HUES64 (cell line): ENCODE measurements at regions not wholly inside any gene's neighbourhood (a gene's known extent, or its start where the extent isn't known, plus 50 kb on each side); places are given as distances from the start of the nearest gene placed in this dataset.

Experiments
- H3K27ac ChIP-seq: 2 replicates; pipeline ENCODE4 v1.7.0; 2013; ENCODE audit warnings: low read depth, low read length, inconsistent platforms
- H3K27me3 ChIP-seq: 2 replicates; pipeline ENCODE4 v1.6.1; 2013; ENCODE audit warnings: mild to moderate bottlenecking, low read length; ENCODE audit not compliant: insufficient read depth
- H3K36me3 ChIP-seq: 2 replicates; pipeline ENCODE4 v1.6.1; 2013; ENCODE audit warnings: mild to moderate bottlenecking, low read length; ENCODE audit not compliant: insufficient read depth
- H3K4me1 ChIP-seq: 2 replicates; pipeline ENCODE4 v1.6.1; 2013; ENCODE audit warnings: mild to moderate bottlenecking, low read length, moderate library complexity; ENCODE audit not compliant: insufficient read depth
- H3K4me3 ChIP-seq: 2 replicates; pipeline ENCODE4 v1.5.1; 2013; ENCODE audit warnings: mild to moderate bottlenecking, low read length, moderate library complexity
- H3K9ac ChIP-seq: 2 replicates; pipeline ENCODE4 v1.6.1; 2013; ENCODE audit warnings: mild to moderate bottlenecking, low read depth, low read length
- H3K9me3 ChIP-seq: 2 replicates; pipeline ENCODE4 v1.6.1; 2013; ENCODE audit warnings: low read depth, low read length; ENCODE audit not compliant: insufficient read depth
- WGBS: fragments of 150-250, 120-280 bp; methylation state at CpG from one replicate; pipeline ENCODE4 v1.1.7; 2013; ENCODE audit warnings: missing lambda C conversion rate; 5-methylcytosine and 5-hydroxymethylcytosine counted together

DNA sequence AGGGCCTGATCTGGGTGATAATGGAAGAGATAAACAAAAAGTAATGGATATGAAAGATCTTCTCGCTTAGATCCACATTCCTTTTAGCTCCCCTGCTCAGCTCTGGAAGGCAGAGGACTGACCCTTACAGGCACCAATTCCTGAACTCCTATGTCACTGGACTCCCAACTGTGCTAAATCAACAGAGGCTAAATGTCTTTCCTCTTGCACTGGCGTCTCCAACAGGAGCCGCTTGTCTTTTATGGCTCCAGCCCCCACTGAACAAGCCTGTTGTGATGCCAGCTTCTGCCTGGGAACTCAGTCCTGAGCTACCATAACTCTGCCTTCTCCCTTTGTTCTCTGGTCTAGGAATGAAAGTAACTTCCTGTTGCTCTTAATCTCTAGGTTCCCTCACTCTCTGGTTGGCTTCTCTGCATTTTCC, 142.1 kb upstream of the COL11A1 start:
- no peaks in the 10 kb centered on the region for H3K27me3 ChIP-seq
- H3K9ac ChIP-seq: peak overlapping the region; percentile 38; the same call in 1 of the 2 replicates
- peak overlapping the region; percentile 69 for H3K27ac ChIP-seq
- 19% methylated on average over 3 of the region's 3 CpGs for WGBS
- no peak overlapping the region for H3K4me3 ChIP-seq
- H3K9me3 ChIP-seq: no peaks in the 10 kb centered on the region
- peaks cover 16% of the 10 kb centered on the region; the same call in 1 of the 2 replicates for H3K4me1 ChIP-seq
- H3K36me3 ChIP-seq: no peaks in the 10 kb centered on the region

GRCh38 chr1:103248417-103249102, 140.2 kb upstream of the COL11A1 start:
- H3K36me3 ChIP-seq: no peaks in the 10 kb centered on the region
- H3K4me1 ChIP-seq: peaks cover 16% of the 10 kb centered on the region; the same call in 1 of the 2 replicates
- H3K4me3 ChIP-seq: no peak overlapping the region
- no peaks in the 10 kb centered on the region for H3K27me3 ChIP-seq
- no peak overlapping the region for H3K27ac ChIP-seq
- WGBS: 95% methylated on average over 8 of the region's 8 CpGs
- no peaks in the 10 kb centered on the region for H3K9me3 ChIP-seq
- H3K9ac ChIP-seq: no peak overlapping the region

DNA sequence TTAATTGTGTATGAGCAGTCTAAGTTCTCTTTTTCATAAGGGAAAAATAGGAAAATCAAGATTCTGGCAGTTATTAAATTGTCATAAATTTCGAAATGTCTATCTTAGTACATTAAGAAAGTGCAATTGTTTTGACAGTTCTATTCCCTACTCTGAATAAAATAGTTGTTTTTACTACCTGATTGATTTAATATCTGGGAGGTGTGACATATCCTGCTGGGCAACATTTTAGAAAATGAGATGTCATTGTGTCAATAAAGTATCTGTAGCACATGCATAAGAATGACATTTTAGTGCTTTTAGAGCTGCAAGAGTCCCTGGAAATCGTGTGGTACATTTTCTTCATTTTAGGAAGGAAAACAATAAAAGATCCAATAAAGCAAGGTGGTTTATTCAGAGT, 139.2 kb upstream of the COL11A1 start:
- Histone ChIP-seq H3K4me1 (peaks cover 16% of the 10 kb centered on the region; the same call in 1 of the 2 replicates), H3K27ac (no peak overlapping the region), H3K9me3 (no peaks in the 10 kb centered on the region), H3K4me3 (no peak overlapping the region), H3K36me3 (no peaks in the 10 kb centered on the region), H3K27me3 (no peaks in the 10 kb centered on the region), H3K9ac (no peak overlapping the region)
- 75% methylated on average over 1 of the region's 2 CpGs for WGBS

GRCh38 chr1:103243481-103243880, 135.2 kb upstream of the COL11A1 start:
- Histone ChIP-seq H3K27me3 (no peaks in the 10 kb centered on the region), H3K9me3 (no peaks in the 10 kb centered on the region), H3K4me3 (no peak overlapping the region), H3K4me1 (no peaks in the 10 kb centered on the region), H3K9ac (no peak overlapping the region), H3K36me3 (no peaks in the 10 kb centered on the region), H3K27ac (no peak overlapping the region)
- no CpG with 5 or more reads among the region's 1 CpG for WGBS

- Histone ChIP-seq H3K27ac (no peak overlapping the region), H3K9me3 (0 out of 2 replicates have a peak, but pooled peaks cover 4% of the 10 kb centered on the region), H3K4me3 (no peak overlapping the region), H3K27me3 (no peaks in the 10 kb centered on the region), H3K4me1 (no peaks in the 10 kb centered on the region), H3K9ac (no peak overlapping the region), H3K36me3 (no peaks in the 10 kb centered on the region)
These were observed 130.7 kb upstream of the COL11A1 start for GRCh38 chr1:103239034-103239433.

DNA sequence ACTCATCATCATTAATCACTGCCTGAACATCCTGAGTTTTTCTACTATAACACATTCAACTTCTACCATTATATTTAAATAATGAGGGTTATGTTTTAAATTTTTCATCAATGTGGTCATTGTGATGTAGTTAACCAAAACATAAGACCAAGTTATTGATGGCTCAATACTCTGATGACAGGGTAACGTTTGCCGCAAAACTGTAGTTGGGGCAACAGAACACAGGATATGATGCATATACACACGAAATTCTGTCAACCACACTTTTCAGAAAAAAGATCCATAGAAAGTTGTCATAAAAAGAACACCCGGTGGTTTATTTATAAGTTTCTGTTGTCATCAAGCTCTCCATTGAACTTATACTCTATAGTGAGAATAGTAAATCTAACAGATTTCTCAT, 121.7 kb upstream of the COL11A1 start:
- no peaks in the 10 kb centered on the region for H3K36me3 ChIP-seq
- H3K27ac ChIP-seq: no peak overlapping the region
- no peaks in the 10 kb centered on the region for H3K4me1 ChIP-seq
- H3K9ac ChIP-seq: no peak overlapping the region
- H3K27me3 ChIP-seq: no peaks in the 10 kb centered on the region
- H3K4me3 ChIP-seq: no peak overlapping the region
- no peaks in the 10 kb centered on the region for H3K9me3 ChIP-seq
- 94% methylated on average over 3 of the region's 4 CpGs for WGBS

GRCh38 chr1:103220631-103221041, 112.3 kb upstream of the COL11A1 start:
- Histone ChIP-seq H3K9ac (no peak overlapping the region), H3K9me3 (no peaks in the 10 kb centered on the region), H3K4me3 (no peak overlapping the region), H3K27me3 (no peaks in the 10 kb centered on the region), H3K27ac (no peak overlapping the region), H3K36me3 (no peaks in the 10 kb centered on the region), H3K4me1 (no peaks in the 10 kb centered on the region)
- 88% methylated on average over 1 of the region's 1 CpG for WGBS

GRCh38 chr1:103218821-103219220, 110.5 kb upstream of the COL11A1 start:
- WGBS: 100% methylated on average over 1 of the region's 1 CpG
- H3K9me3 ChIP-seq: no peaks in the 10 kb centered on the region
- H3K27ac ChIP-seq: no peak overlapping the region
- H3K4me1 ChIP-seq: no peaks in the 10 kb centered on the region
- no peak overlapping the region for H3K4me3 ChIP-seq
- no peaks in the 10 kb centered on the region for H3K36me3 ChIP-seq
- no peaks in the 10 kb centered on the region for H3K27me3 ChIP-seq
- H3K9ac ChIP-seq: no peak overlapping the region

- H3K4me3 ChIP-seq: no peak overlapping the region
- H3K36me3 ChIP-seq: no peaks in the 10 kb centered on the region
- no peaks in the 10 kb centered on the region for H3K4me1 ChIP-seq
- H3K9ac ChIP-seq: no peak overlapping the region
- no peaks in the 10 kb centered on the region for H3K27me3 ChIP-seq
- H3K9me3 ChIP-seq: no peaks in the 10 kb centered on the region
- no peak overlapping the region for H3K27ac ChIP-seq
These were observed 110.0 kb upstream of the COL11A1 start for GRCh38 chr1:103218369-103218768.

- Histone ChIP-seq H3K36me3 (no peaks in the 10 kb centered on the region), H3K9ac (no peak overlapping the region), H3K9me3 (no peaks in the 10 kb centered on the region), H3K27me3 (no peaks in the 10 kb centered on the region), H3K4me1 (no peaks in the 10 kb centered on the region), H3K4me3 (no peak overlapping the region), H3K27ac (no peak overlapping the region)
- WGBS: 91% methylated on average over 1 of the region's 1 CpG
These were observed 102.8 kb upstream of the COL11A1 start for GRCh38 chr1:103211073-103211472.

GRCh38 chr1:103208844-103209243, 100.5 kb upstream of the COL11A1 start:
- H3K27me3 ChIP-seq: no peaks in the 10 kb centered on the region
- H3K36me3 ChIP-seq: no peaks in the 10 kb centered on the region
- H3K9ac ChIP-seq: no peak overlapping the region
- H3K4me1 ChIP-seq: no peaks in the 10 kb centered on the region
- H3K9me3 ChIP-seq: no peaks in the 10 kb centered on the region
- H3K4me3 ChIP-seq: no peak overlapping the region
- no peak overlapping the region for H3K27ac ChIP-seq
- WGBS: 99% methylated on average over 2 of the region's 2 CpGs

DNA sequence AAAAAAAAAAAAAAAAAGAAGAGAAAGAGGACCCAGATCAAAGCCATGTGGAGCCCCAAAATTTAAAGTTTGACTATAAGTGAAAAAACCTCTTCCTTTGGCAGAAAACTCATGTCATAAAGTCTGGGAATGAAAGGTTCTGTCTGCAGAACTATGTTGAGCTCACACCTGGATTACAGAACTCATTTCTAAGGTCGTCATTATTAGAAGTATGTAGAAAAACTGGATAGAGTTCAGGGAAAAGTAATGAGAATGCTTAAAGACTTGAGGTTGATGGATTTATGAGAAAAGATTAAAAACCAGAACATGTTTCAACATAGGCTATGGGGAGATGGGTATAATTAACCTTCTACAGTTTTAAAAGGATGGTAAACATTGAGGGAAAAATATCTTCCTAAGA, 90.7 kb upstream of the COL11A1 start:
- Histone ChIP-seq H3K9me3 (no peaks in the 10 kb centered on the region), H3K4me3 (no peak overlapping the region), H3K4me1 (no peaks in the 10 kb centered on the region), H3K27me3 (no peaks in the 10 kb centered on the region), H3K27ac (no peak overlapping the region), H3K36me3 (no peaks in the 10 kb centered on the region), H3K9ac (no peak overlapping the region)
- WGBS: 97% methylated on average over 1 of the region's 1 CpG
